K562 (cell line): ENCODE measurements at regions not wholly inside any gene's neighbourhood (a gene's known extent, or its start where the extent isn't known, plus 50 kb on each side); places are given as distances from the start of the nearest gene placed in this dataset.

Source experiments
- ATAC-seq: fragments of 200-7000 bp; cut with Tn5 transposase; 3 replicates; pipeline ENCODE4 v1.9.1; 2020; ENCODE audit warnings: moderate library complexity
- BruUV-seq: library from RNA; stranded (reverse); fragments of 400-500 nt; replicated peaks from 2 replicates; lab custom pipeline; 2021; lab: Mats Ljungman, UMichigan
- CTCF ChIA-PET: fragments of 300-600 bp; formaldehyde crosslinking; extraction: SDS; loops from one replicate; lab custom pipeline; 2021; ENCODE audit warnings: low intra/inter-chr PET ratio; lab: Yijun Ruan, JAX
- POLR2A ChIA-PET: fragments of 300-600, 350-650 bp; sonication (Branson Sonifier 250); formaldehyde crosslinking; extraction: SDS; loops from one replicate; lab custom pipeline; 2021; ENCODE audit warnings: antibody characterized with exemption, inconsistent platforms; lab: Yijun Ruan, JAX
- DNase-seq, 4 experiments: peaks; one replicate each; pipeline versions ENCODE4 v3.0.0 to v3.0.0-alpha.2; 2011 to 2018; ENCODE audit warnings: low spot score in 3 of 4, mixed read lengths in 3 of 4; ENCODE audit errors: extremely low read depth in 1 of 4
- FAIRE-seq: peaks from 2 replicates; lab custom pipeline; 2011; peaks lifted over from hg19 to GRCh38; lab: Jason Lieb, UNC
- H2AFZ ChIP-seq: 2 replicates; pipeline ENCODE4 v1.6.0; 2011; ENCODE audit warnings: low read depth, low read length, control low read depth, inconsistent platforms
- H3K27ac ChIP-seq: fragments of 200-600 bp; 3 replicates; pipeline ENCODE4 v1.8.0; 2011; ENCODE audit warnings: low read depth, mild to moderate bottlenecking, control low read depth, inconsistent platforms, low read length, moderate library complexity, mixed read lengths; ENCODE audit errors: extremely low read depth
- H3K27me3 ChIP-seq, 2 experiments: fragments of 300-600 bp in 1 of 2; 2 replicates in 1 of 2; 3 replicates in 1 of 2; pipeline versions ENCODE4 v1.6.0 to v1.8.0; 2011; ENCODE audit warnings: inconsistent platforms in 2 of 2, low read length in 2 of 2, mild to moderate bottlenecking in 1 of 2, mixed read lengths in 1 of 2, moderate library complexity in 1 of 2; ENCODE audit not compliant: control insufficient read depth in 2 of 2, insufficient read depth in 2 of 2
- H3K36me3 ChIP-seq: fragments of 300-600 bp; 3 replicates; pipeline ENCODE4 v1.8.0; 2011; ENCODE audit warnings: mild to moderate bottlenecking, low read length, inconsistent platforms; ENCODE audit not compliant: control insufficient read depth, insufficient read depth
- H3K4me1 ChIP-seq, 2 experiments: fragments of 200-600 bp in 1 of 2; replicated peaks in 1 of 2; 2 replicates in 1 of 2; 3 replicates in 1 of 2; pipeline versions ENCODE4 v1.5.1 to v1.8.0; 2011; ENCODE audit warnings: inconsistent platforms in 2 of 2, low read length in 2 of 2, mild to moderate bottlenecking in 1 of 2, mixed read lengths in 1 of 2, moderate library complexity in 1 of 2; ENCODE audit not compliant: control insufficient read depth in 2 of 2, insufficient read depth in 2 of 2
- H3K4me2 ChIP-seq: 2 replicates; pipeline ENCODE4 v1.6.1; 2011; ENCODE audit warnings: low read length, control low read depth, inconsistent platforms, mixed read lengths; ENCODE audit not compliant: insufficient read depth
- H3K4me3 ChIP-seq: fragments of 200-600 bp; sonication (generic), shearing (Covaris generic); 2 replicates; pipeline ENCODE4 v1.5.1; 2016; ENCODE audit warnings: control low read depth, inconsistent platforms
- H3K79me2 ChIP-seq: fragments of 200-600 bp; 3 replicates; pipeline ENCODE4 v1.8.0; 2011; ENCODE audit warnings: low read length, inconsistent platforms; ENCODE audit not compliant: control insufficient read depth, insufficient read depth
- H3K9ac ChIP-seq, 2 experiments: 2 replicates each; pipeline versions ENCODE4 v1.6.0 to v1.6.1; 2011; ENCODE audit warnings: low read depth in 2 of 2, low read length in 2 of 2, control low read depth in 1 of 2, inconsistent platforms in 1 of 2, mild to moderate bottlenecking in 1 of 2, mixed read lengths in 1 of 2; ENCODE audit not compliant: insufficient read depth in 1 of 2
- H3K9me1 ChIP-seq: one replicate; pipeline ENCODE4 v1.6.0; 2011; ENCODE audit warnings: inconsistent platforms, mild to moderate bottlenecking, low read length, moderate library complexity; ENCODE audit not compliant: control insufficient read depth, insufficient read depth
- H3K9me3 ChIP-seq: replicated peaks from 2 replicates; pipeline ENCODE4 v1.5.1; 2011; ENCODE audit warnings: low read depth, low read length, inconsistent platforms; ENCODE audit not compliant: control insufficient read depth, insufficient read depth
- H4K20me1 ChIP-seq: replicated peaks from 2 replicates; pipeline ENCODE4 v1.6.1; 2011; ENCODE audit warnings: low read length, inconsistent platforms, mixed read lengths; ENCODE audit not compliant: control insufficient read depth, insufficient read depth
- MLLT1 ChIP-seq, 2 experiments: fragments of 450-650 bp; IDR thresholded peaks; 2 replicates each; pipeline ENCODE4 v1.6.1; 2016
- XRCC3 ChIP-seq: fragments of 450-650 bp; IDR thresholded peaks from 2 replicates; pipeline ENCODE4 v1.6.1; 2017; ENCODE audit warnings: mild to moderate bottlenecking, moderate library complexity
- ZBTB2 ChIP-seq: fragments of 450-650 bp; IDR thresholded peaks from 2 replicates; pipeline ENCODE4 v1.6.1; 2016; ENCODE audit warnings: antibody characterized with exemption
- ZBTB33 ChIP-seq: sonication (generic); formaldehyde crosslinking; IDR thresholded peaks from 2 replicates; pipeline ENCODE4 v1.8.1; 2023; ENCODE audit warnings: mild to moderate bottlenecking, missing genetic modification reagents
- ZC3H11A ChIP-seq: IDR thresholded peaks from 2 replicates; pipeline ENCODE4 v1.6.1; 2012; ENCODE audit warnings: low read depth, low read length, improper control_type of control experiment
- ZFP1 ChIP-seq: fragments of 450-650 bp; formaldehyde crosslinking; IDR thresholded peaks from 2 replicates; pipeline ENCODE4 v1.4.0; 2020; ENCODE audit warnings: mild to moderate bottlenecking, mixed read lengths
- WGBS: fragments of 100-300 bp; shearing (Covaris generic); methylation state at CpG from one replicate; pipeline ENCODE4 v1.1.6; 2016; ENCODE audit warnings: low coverage, mixed read lengths; ENCODE audit not compliant: insufficient coverage; ENCODE audit errors: missing lambda C conversion rate; 5-methylcytosine and 5-hydroxymethylcytosine counted together
- in situ Hi-C: fragments of 300-500 bp; cut with MboI; formaldehyde crosslinking; loops from 4 replicates; pipeline ENCODE4 v1.15.0; 2018; ENCODE audit warnings: inconsistent platforms, mixed read lengths
- intact Hi-C: fragments of 100-400 bp; cut with micrococcal nuclease; formaldehyde crosslinking; loops from 2 replicates; pipeline ENCODE4 v1.14.2; 2022

- Histone ChIP-seq H3K9ac (no peak overlapping the region), H3K4me3 (no peak overlapping the region), H3K4me1 (no peaks in the 10 kb centered on the region), H3K27ac (no peak overlapping the region), H4K20me1 (no peaks in the 10 kb centered on the region), H3K9me1 (no peaks in the 10 kb centered on the region), H2AFZ (no peak overlapping the region), H3K9me3 (no peaks in the 10 kb centered on the region), H3K36me3 (no peaks in the 10 kb centered on the region), H3K4me2 (no peak overlapping the region), H3K79me2 (no peaks in the 10 kb centered on the region), H3K27me3 (no peaks in the 10 kb centered on the region)
- no peak for FAIRE-seq
- in situ Hi-C loops = no loop called here
- ATAC-seq = no peak
- TF ChIP-seq XRCC3 = no peak
- no peak for TF ChIP-seq ZBTB2
- TF ChIP-seq ZC3H11A = no peak
- TF ChIP-seq MLLT1 (IDR thresholded peaks at IDR 0.05) = no peak
- no peak for TF ChIP-seq ZBTB33 (CRISPR knock-in tag)
- TF ChIP-seq ZFP1 = no peak
- 8% methylated on average over 2 of the region's 4 CpGs for WGBS
- ChIA-PET POLR2A (no interaction called here), CTCF (no interaction called here)
- no peak for DNase-seq
- intact Hi-C loops = no loop called here
- BruUV-seq = no TSS peak
These were observed 346.3 kb upstream of the FSTL5 start for GRCh38 chr4:162510115-162510514.
